NB4 (cell line): ENCODE measurements at regions not wholly inside any gene's neighbourhood (a gene's known extent, or its start where the extent isn't known, plus 50 kb on each side); places are given as distances from the start of the nearest gene placed in this dataset.
A peak's percentile ranks its signal among the peaks of the same experiment; 100 is the strongest.

ENCODE experiments used
- DNase-seq: peaks from one replicate; pipeline ENCODE4 v3.0.0; 2010; ENCODE audit warnings: low read depth
- H3K4me3 ChIP-seq: one replicate; pipeline ENCODE4 v1.5.1; 2011; ENCODE audit warnings: mild to moderate bottlenecking, low read depth, low read length, moderate library complexity
- MYC ChIP-seq: IDR thresholded peaks from 2 replicates; pipeline ENCODE4 v1.6.1; 2011; ENCODE audit warnings: low read depth, low read length
- POLR2A ChIP-seq: IDR thresholded peaks from 2 replicates; pipeline ENCODE4 v1.6.1; 2011; ENCODE audit warnings: mild to moderate bottlenecking; ENCODE audit not compliant: insufficient read length; ENCODE audit errors: extremely low read depth
- TF ChIP-seq, protein P1 (sequence below): IDR thresholded peaks from 2 replicates; pipeline ENCODE4 v1.6.1; 2011; ENCODE audit warnings: low read depth, low read length
- TF ChIP-seq, protein P2 (sequence below): IDR thresholded peaks from one replicate; pipeline ENCODE4 v1.5.1; 2012; ENCODE audit warnings: low read depth, low read length

DNA sequence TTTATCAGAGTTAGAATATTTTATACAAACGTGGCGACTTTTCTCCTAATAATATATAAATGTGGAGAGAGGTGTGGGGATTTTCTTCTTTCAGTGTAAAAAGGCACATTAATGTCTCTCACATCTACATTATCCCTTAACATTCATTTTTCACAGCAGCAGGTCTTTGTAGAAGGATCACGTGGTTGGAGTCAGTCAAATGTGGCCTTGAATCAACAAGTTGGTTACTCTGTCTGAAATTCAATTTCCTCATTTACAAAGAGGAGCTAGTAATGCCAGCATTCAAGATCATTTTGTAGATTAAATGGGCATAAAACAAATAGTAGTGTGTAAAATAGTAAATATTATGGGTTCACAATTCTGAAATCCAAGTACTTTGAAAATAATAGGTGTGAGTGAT, 183.1 kb upstream of the SEMA3E start:
- TF ChIP-seq, protein P1, sequence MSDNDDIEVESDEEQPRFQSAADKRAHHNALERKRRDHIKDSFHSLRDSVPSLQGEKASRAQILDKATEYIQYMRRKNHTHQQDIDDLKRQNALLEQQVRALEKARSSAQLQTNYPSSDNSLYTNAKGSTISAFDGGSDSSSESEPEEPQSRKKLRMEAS: peak; percentile 34; the same call in 1 of the 2 replicates
- TF ChIP-seq, protein P2, sequence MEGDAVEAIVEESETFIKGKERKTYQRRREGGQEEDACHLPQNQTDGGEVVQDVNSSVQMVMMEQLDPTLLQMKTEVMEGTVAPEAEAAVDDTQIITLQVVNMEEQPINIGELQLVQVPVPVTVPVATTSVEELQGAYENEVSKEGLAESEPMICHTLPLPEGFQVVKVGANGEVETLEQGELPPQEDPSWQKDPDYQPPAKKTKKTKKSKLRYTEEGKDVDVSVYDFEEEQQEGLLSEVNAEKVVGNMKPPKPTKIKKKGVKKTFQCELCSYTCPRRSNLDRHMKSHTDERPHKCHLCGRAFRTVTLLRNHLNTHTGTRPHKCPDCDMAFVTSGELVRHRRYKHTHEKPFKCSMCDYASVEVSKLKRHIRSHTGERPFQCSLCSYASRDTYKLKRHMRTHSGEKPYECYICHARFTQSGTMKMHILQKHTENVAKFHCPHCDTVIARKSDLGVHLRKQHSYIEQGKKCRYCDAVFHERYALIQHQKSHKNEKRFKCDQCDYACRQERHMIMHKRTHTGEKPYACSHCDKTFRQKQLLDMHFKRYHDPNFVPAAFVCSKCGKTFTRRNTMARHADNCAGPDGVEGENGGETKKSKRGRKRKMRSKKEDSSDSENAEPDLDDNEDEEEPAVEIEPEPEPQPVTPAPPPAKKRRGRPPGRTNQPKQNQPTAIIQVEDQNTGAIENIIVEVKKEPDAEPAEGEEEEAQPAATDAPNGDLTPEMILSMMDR: no peak
- peak; percentile 7 for DNase-seq
- no peak overlapping the region for H3K4me3 ChIP-seq

DNA sequence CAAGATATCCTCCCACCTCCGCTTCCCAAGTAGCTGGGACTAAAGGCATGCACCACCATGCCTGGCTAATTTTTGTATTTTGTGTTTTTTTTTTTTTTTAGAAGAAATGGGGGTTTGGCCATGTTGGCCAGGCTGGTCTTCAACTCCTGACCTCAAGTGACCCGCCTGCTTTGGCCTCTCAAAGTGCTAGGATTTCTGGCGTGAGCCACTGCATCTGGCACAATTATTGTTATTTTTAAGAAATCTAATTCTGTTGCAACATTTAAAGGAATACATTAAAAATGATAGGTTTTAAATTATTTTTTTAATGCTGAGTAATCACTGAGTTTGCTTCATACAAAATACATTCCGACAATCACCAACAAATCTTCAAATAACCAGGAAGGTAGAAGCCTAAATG, 178.1 kb upstream of the SEMA3E start:
- H3K4me3 ChIP-seq: no peak overlapping the region
- DNase-seq: no peak
- no peak for TF ChIP-seq MYC
- TF ChIP-seq, protein P1: no peak
- TF ChIP-seq POLR2A: no peak
- TF ChIP-seq, protein P2: no peak

DNA sequence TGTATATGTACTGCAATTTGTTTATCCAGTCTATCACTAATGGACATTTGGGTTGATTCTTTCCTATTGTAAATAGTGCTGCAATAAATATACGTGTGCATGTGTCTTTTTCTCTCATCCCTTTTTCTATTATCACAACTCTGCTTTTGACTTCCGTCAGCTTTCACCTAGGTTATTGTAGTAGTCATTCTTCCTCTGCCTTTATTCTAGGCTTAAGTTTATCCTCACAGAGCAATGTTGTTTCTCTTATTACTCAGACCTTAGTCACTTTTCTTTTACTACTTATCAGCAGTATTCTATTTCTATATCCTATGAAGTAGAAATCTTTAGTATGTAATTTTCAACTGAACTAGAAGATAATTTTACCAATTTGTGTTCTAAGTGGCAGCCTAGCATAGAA, 175.3 kb upstream of the SEMA3E start:
- no peak for DNase-seq
- TF ChIP-seq, protein P1: no peak
- no peak for TF ChIP-seq MYC
- no peak for TF ChIP-seq POLR2A
- TF ChIP-seq, protein P2: no peak
- no peak overlapping the region for H3K4me3 ChIP-seq

DNA sequence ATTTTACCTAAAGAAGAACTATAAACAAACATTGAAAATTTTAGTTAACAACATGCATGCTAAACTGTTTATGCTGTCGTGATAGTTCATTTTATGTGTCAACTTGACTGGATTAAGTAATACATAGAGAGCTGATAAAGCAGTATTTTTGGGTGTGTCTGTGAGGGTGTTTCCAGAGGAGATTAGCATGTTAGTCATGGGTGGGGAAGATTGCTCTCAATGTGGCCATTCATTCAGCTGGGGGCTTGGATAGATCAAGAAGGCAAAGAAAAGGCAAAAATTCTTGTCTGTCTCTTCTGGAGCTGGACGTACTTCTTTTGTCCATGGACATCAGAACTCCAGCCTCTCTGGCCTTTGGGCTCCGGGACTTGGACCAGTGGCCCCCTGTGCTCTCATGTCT, 172.9 kb upstream of the SEMA3E start:
- TF ChIP-seq, protein P1: no peak
- no peak for TF ChIP-seq POLR2A
- no peak for TF ChIP-seq MYC
- TF ChIP-seq, protein P2: no peak
- DNase-seq: no peak
- H3K4me3 ChIP-seq: no peak overlapping the region

DNA sequence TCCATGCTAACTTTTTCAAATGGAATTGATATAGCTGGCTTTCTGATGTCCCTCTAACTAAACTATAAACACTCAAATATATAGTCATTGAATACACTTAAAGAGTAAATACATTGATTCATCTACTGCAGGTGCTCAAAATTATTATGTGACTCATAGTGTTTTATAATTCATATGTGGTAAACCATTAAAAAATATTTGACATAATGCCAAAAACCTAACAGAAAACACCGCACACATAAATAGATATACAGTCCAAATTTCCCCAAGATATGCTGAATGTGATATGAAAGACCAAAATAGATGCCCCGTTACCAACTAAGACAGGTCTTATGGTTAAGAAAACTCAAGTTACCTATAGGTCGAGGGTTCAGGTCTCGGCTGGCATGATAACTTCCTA, 171.7 kb upstream of the SEMA3E start:
- TF ChIP-seq, protein P2: no peak
- TF ChIP-seq MYC (no peak), POLR2A (no peak)
- TF ChIP-seq, protein P1: no peak
- H3K4me3 ChIP-seq: no peak overlapping the region
- no peak for DNase-seq

DNA sequence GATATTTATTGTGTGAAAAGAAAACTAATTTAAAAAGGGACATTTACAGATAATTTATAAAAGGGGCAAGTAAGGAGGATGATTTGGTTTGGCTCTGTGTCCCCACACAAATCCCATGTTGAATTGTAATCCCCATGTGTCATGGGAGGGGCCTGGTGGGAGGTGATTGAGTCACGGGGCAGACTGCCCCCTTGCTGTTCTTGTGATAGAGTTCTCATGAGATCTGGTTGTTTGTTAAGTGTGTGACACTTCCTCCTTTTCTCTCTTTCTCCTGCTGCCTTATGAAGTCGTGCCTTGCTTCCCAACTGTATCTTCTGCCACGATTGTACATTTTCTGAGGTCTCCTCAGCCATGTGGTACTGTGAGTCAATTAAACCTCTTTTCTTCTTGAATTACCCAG, 171.0 kb upstream of the SEMA3E start:
- peak; percentile 45 for DNase-seq
- TF ChIP-seq POLR2A (no peak), MYC (no peak)
- TF ChIP-seq, protein P2: no peak
- TF ChIP-seq, protein P1: no peak
- no peak overlapping the region for H3K4me3 ChIP-seq
